SK-N-SH (cell line): ENCODE measurements at regions not wholly inside any gene's neighbourhood (a gene's known extent, or its start where the extent isn't known, plus 50 kb on each side); places are given as distances from the start of the nearest gene placed in this dataset.

Source experiments
- CTCF ChIA-PET: fragments of 300-600, 350-600 bp; formaldehyde crosslinking; extraction: SDS; loops from one replicate; lab custom pipeline; 2021; lab: Yijun Ruan, JAX
- POLR2A ChIA-PET: fragments of 350-600 bp; sonication (Branson Sonifier 250); formaldehyde crosslinking; extraction: SDS; loops from one replicate; lab custom pipeline; 2020; ENCODE audit warnings: antibody characterized with exemption, inconsistent platforms; lab: Yijun Ruan, JAX
- DNase-seq: peaks from one replicate; pipeline ENCODE4 v3.0.0; 2012
- H2AFZ ChIP-seq: fragments of 200-600 bp; sonication (generic); 2 replicates; pipeline ENCODE4 v1.8.1; 2016; ENCODE audit warnings: antibody characterized with exemption, mild to moderate bottlenecking, low read depth
- H3F3A ChIP-seq: fragments of 200-600 bp; sonication (generic); replicated peaks from 2 replicates; pipeline ENCODE3; 2016; ENCODE audit warnings: antibody characterized with exemption, mild to moderate bottlenecking; ENCODE audit not compliant: insufficient read depth
- H3K27ac ChIP-seq, 2 experiments: fragments of 200-500 bp in 1 of 2; fragments of 200-600 bp in 1 of 2; sonication (Bioruptor generic) in 1 of 2; sonication (generic), shearing (Covaris generic) in 1 of 2; 2 replicates each; pipeline versions ENCODE4 v1.5.1 to v1.6.1; 2014 to 2016; ENCODE audit warnings: low read depth in 2 of 2, inconsistent platforms in 1 of 2, low read length in 1 of 2, mild to moderate bottlenecking in 1 of 2, mixed read lengths in 1 of 2
- H3K27me3 ChIP-seq: fragments of 200-600 bp; sonication (generic), shearing (Covaris generic); 2 replicates; pipeline ENCODE4 v1.6.1; 2016; ENCODE audit warnings: mixed run types; ENCODE audit not compliant: insufficient read depth
- H3K36me3 ChIP-seq, 2 experiments: fragments of 200-500 bp in 1 of 2; fragments of 200-600 bp in 1 of 2; sonication (Bioruptor generic) in 1 of 2; sonication (generic) in 1 of 2; replicated peaks in 1 of 2; 2 replicates each; pipeline versions ENCODE3 to v1.5.1; 2014 to 2016; ENCODE audit warnings: low read length in 1 of 2, mild to moderate bottlenecking in 1 of 2; ENCODE audit not compliant: insufficient read depth in 2 of 2, control insufficient read depth in 1 of 2
- H3K4me1 ChIP-seq, 2 experiments: fragments of 200-500 bp in 1 of 2; fragments of 200-600 bp in 1 of 2; sonication (Bioruptor generic) in 1 of 2; sonication (generic), shearing (Covaris generic) in 1 of 2; 2 replicates each; pipeline versions ENCODE4 v1.5.1 to v1.6.1; 2014 to 2016; ENCODE audit warnings: low read depth in 1 of 2, low read length in 1 of 2, mixed run types in 1 of 2; ENCODE audit not compliant: insufficient read depth in 2 of 2, control insufficient read depth in 1 of 2
- H3K4me2 ChIP-seq: fragments of 200-600 bp; sonication (generic), shearing (Covaris generic); 2 replicates; pipeline ENCODE4 v1.6.1; 2017; ENCODE audit warnings: mixed run types
- H3K4me3 ChIP-seq, 2 experiments: fragments of 200-500 bp in 1 of 2; fragments of 200-600 bp in 1 of 2; sonication (Bioruptor generic) in 1 of 2; sonication (generic), shearing (Covaris generic) in 1 of 2; 2 replicates each; pipeline versions ENCODE4 v1.5.1 to v1.8.1; 2014 to 2016; ENCODE audit warnings: low read depth in 2 of 2, inconsistent platforms in 1 of 2, low read length in 1 of 2, mild to moderate bottlenecking in 1 of 2, mixed read lengths in 1 of 2, moderate library complexity in 1 of 2
- H3K79me2 ChIP-seq: fragments of 200-600 bp; sonication (generic); 2 replicates; pipeline ENCODE4 v1.8.1; 2017; ENCODE audit warnings: mild to moderate bottlenecking; ENCODE audit not compliant: insufficient read depth
- H3K9ac ChIP-seq: fragments of 200-600 bp; sonication (generic); 2 replicates; pipeline ENCODE4 v1.6.1; 2017; ENCODE audit warnings: mixed run types
- H3K9me2 ChIP-seq: fragments of 200-600 bp; sonication (generic); 2 replicates; pipeline ENCODE4 v1.6.1; 2017; ENCODE audit warnings: mixed run types
- H3K9me3 ChIP-seq: fragments of 200-600 bp; sonication (generic); 2 replicates; pipeline ENCODE4 v1.6.1; 2017; ENCODE audit warnings: mixed run types, mild to moderate bottlenecking, moderate library complexity
- H4K20me1 ChIP-seq: fragments of 200-600 bp; sonication (generic); 2 replicates; pipeline ENCODE4 v1.6.1; 2017; ENCODE audit warnings: mild to moderate bottlenecking, mixed run types; ENCODE audit not compliant: insufficient read depth
- CHD2 ChIP-seq: fragments of 150-350 bp; IDR thresholded peaks from 2 replicates; pipeline ENCODE4 v1.6.1; 2018; ENCODE audit warnings: low read length; ENCODE audit not compliant: partially characterized antibody
- CTCF ChIP-seq: fragments of 200-600 bp; sonication (generic); IDR thresholded peaks from 2 replicates; pipeline ENCODE4 v1.6.1; 2017; ENCODE audit warnings: antibody characterized with exemption, mild to moderate bottlenecking, moderate library complexity
- EP300 ChIP-seq, 2 experiments: IDR thresholded peaks; 2 replicates each; pipeline versions ENCODE4 v1.4.0 to v1.6.1; 2012; ENCODE audit warnings: borderline replicate concordance in 1 of 2, low read depth in 1 of 2, low read length in 1 of 2
- EZH2phosphoT487 ChIP-seq: fragments of 200-600 bp; sonication (generic); IDR thresholded peaks from 2 replicates; pipeline ENCODE4 v1.6.1; 2017; ENCODE audit warnings: low read depth, mixed run types, mild to moderate bottlenecking, antibody characterized with exemption, moderate library complexity, borderline replicate concordance
- GABPA ChIP-seq: IDR thresholded peaks from 2 replicates; pipeline ENCODE4 v1.4.0; 2012; ENCODE audit warnings: low read depth, mild to moderate bottlenecking
- MXI1 ChIP-seq: IDR thresholded peaks from 2 replicates; pipeline ENCODE4 v1.6.1; 2012; ENCODE audit warnings: mild to moderate bottlenecking, low read depth, low read length, improper control_type of control experiment
- NRF1 ChIP-seq: IDR thresholded peaks from 2 replicates; pipeline ENCODE4 v1.6.1; 2012; ENCODE audit warnings: low read depth, mild to moderate bottlenecking, low read length
- RAD21 ChIP-seq: IDR thresholded peaks from 2 replicates; pipeline ENCODE4 v1.6.1; 2012; ENCODE audit warnings: mild to moderate bottlenecking, low read length
- RCOR1 ChIP-seq: fragments of 150-350 bp; IDR thresholded peaks from 2 replicates; pipeline ENCODE4 v1.6.1; 2017; ENCODE audit warnings: antibody characterized with exemption, low read length
- REST ChIP-seq: IDR thresholded peaks from 2 replicates; pipeline ENCODE4 v1.6.1; 2012; ENCODE audit warnings: mild to moderate bottlenecking, low read depth, low read length, moderate library complexity
- TAF1 ChIP-seq: IDR thresholded peaks from 2 replicates; pipeline ENCODE4 v1.6.1; 2012; ENCODE audit warnings: low read depth, mild to moderate bottlenecking, low read length, moderate library complexity, borderline replicate concordance
- TCF12 ChIP-seq: IDR thresholded peaks from 2 replicates; pipeline ENCODE4 v1.4.0; 2012
- USF1 ChIP-seq: IDR thresholded peaks from 2 replicates; pipeline ENCODE4 v1.4.0; 2012; ENCODE audit warnings: low read depth, borderline replicate concordance
- USF2 ChIP-seq: fragments of 150-350 bp; IDR thresholded peaks from 2 replicates; pipeline ENCODE4 v1.6.1; 2017; ENCODE audit warnings: antibody characterized with exemption, low read length, low read depth, borderline replicate concordance
- WGBS: methylation state at CpG from one replicate; pipeline ENCODE4 v1.1.6; 2017; ENCODE audit warnings: low lambda C conversion rate; 5-methylcytosine and 5-hydroxymethylcytosine counted together

GRCh38 chr6:109896341-109896740 is 81.8 kb upstream of the GPR6 start:
- no peaks in the 10 kb centered on the region for H4K20me1 ChIP-seq
- POLR2A ChIA-PET: no interaction called here
- H3K4me2 ChIP-seq: no peak overlapping the region
- WGBS: 0% methylated on average over 1 of the region's 1 CpG
- H3F3A ChIP-seq: no peaks in the 10 kb centered on the region
- H3K36me3 ChIP-seq: no peaks in the 10 kb centered on the region
- no peaks in the 10 kb centered on the region for H3K9me2 ChIP-seq
- H3K4me3 ChIP-seq: no peak overlapping the region
- CTCF ChIA-PET: interaction anchor here (0.7 to 1.5 kb wide), 2 partner anchors 17 to 143 kb away, joined by 3 to 5 read pairs; no protein-coding TSS in a partner anchor
- no peaks in the 10 kb centered on the region for H3K79me2 ChIP-seq
- H3K27me3 ChIP-seq: no peaks in the 10 kb centered on the region; the same call in 1 of the 2 replicates
- no peak overlapping the region for H3K9ac ChIP-seq
- no peaks in the 10 kb centered on the region for H3K9me3 ChIP-seq
- no peaks in the 10 kb centered on the region for H3K4me1 ChIP-seq
- no peak for DNase-seq
- H3K27ac ChIP-seq: no peak overlapping the region
- 0 out of 2 replicates have a peak overlapping the region, but pooled peaks have one; percentile 36 for H2AFZ ChIP-seq
- no peak for TF ChIP-seq TCF12
- no peak for TF ChIP-seq TAF1
- no peak for TF ChIP-seq USF2
- no peak for TF ChIP-seq CTCF
- TF ChIP-seq RAD21: no peak
- TF ChIP-seq GABPA: no peak
- TF ChIP-seq MXI1: no peak
- no peak for TF ChIP-seq EP300 (IDR thresholded peaks at IDR 0.05; ENCODE audit: borderline replicate concordance in 1 of 2, low read depth in 1 of 2, low read length in 1 of 2)
- TF ChIP-seq USF1: no peak
- no peak for TF ChIP-seq EZH2phosphoT487
- no peak for TF ChIP-seq CHD2
- TF ChIP-seq RCOR1: no peak

DNA sequence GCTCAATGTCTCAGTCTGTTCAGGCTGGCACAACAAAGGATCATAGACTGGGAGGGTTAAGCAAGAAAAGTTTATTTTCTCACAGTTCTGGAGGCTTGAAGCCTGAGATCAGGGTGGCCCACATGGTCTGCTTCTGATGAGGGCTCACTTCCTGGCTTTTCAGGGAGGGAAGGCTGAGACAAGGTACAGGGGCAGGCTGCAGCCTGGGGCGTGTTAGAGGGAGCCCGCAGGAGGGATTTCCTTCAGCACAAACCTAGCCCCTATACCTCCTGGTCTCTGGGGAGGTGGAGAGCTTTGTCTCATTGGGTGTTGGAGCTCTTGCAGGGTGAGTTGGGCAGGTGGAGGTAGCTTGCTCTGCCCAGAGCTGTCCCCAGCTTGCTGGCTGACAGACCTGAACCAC is 81.1 kb upstream of the GPR6 start:
- CTCF ChIA-PET: interaction anchor here (1.5 kb wide), 1 partner anchor 16 kb away, joined by 5 read pairs; no protein-coding TSS in a partner anchor
- Histone ChIP-seq H3K4me1 (no peaks in the 10 kb centered on the region), H4K20me1 (no peaks in the 10 kb centered on the region), H3K9me3 (no peaks in the 10 kb centered on the region), H3K4me3 (no peak overlapping the region), H3F3A (no peaks in the 10 kb centered on the region), H3K27me3 (no peaks in the 10 kb centered on the region; the same call in 1 of the 2 replicates), H3K9me2 (no peaks in the 10 kb centered on the region), H3K9ac (no peak overlapping the region), H3K79me2 (no peaks in the 10 kb centered on the region), H2AFZ (no peak overlapping the region), H3K36me3 (no peaks in the 10 kb centered on the region), H3K27ac (no peak overlapping the region), H3K4me2 (no peak overlapping the region)
- TF ChIP-seq REST (no peak), NRF1 (no peak), RCOR1 (no peak)
- no peak for DNase-seq
- POLR2A ChIA-PET: no interaction called here
- no CpG with 5 or more reads among the region's 2 CpGs for WGBS
